ENCODE measurements at regions not wholly inside any gene's neighbourhood (a gene's known extent, or its start where the extent isn't known, plus 50 kb on each side); places are given as distances from the start of the nearest gene placed in this dataset.

DNA sequence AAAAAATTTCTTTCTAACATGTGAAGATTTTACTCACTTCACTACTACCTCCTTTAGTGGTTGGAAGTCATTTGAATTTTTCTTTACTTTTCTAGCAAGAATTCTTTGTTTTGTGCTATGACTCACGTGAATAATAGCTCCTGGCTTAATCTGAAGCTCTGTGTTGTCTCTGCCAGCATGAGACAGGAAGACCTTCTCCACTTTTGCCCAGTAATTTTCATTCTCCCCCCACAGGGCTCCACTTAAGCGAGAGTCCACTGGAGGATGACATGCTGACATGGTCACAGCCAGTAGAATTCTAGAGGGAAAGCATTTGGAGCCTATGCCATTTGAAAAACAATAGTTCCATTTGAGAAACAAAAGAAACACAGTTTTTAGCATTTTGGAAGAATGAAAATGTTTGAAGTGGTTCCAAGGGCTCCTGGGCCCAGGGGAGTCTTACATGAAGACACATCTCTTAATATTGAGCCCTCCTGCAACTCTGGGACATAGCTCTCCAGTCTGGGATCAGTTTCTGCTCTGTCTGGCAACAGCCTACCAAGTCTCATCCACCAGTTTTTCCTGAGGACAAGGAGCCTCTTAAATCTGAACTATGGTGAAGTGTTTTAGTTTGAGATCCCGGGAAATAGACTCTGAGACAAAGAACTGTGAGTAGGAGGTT, 231.4 kb downstream of the PAX1 start:
- Histone ChIP-seq H3K27me3 (ENCODE audit: control insufficient read depth, insufficient read depth, low read length) (no peaks in the 10 kb centered on the region), H3K27ac (no peak overlapping the region), H3K4me2 (ENCODE audit: low read length) (no peak overlapping the region), H3K9ac (no peak overlapping the region), H3K4me1 (no peaks in the 10 kb centered on the region), H2AFZ (no peak overlapping the region), H3K4me3 (ENCODE audit: low read depth, low read length) (no peak overlapping the region), H3K9me3 (ENCODE audit: control insufficient read depth, low read length) (no peaks in the 10 kb centered on the region), H3K36me3 (ENCODE audit: control insufficient read depth, insufficient read depth, low read length) (no peaks in the 10 kb centered on the region), H3K79me2 (no peaks in the 10 kb centered on the region)
- TF ChIP-seq, protein P1, sequence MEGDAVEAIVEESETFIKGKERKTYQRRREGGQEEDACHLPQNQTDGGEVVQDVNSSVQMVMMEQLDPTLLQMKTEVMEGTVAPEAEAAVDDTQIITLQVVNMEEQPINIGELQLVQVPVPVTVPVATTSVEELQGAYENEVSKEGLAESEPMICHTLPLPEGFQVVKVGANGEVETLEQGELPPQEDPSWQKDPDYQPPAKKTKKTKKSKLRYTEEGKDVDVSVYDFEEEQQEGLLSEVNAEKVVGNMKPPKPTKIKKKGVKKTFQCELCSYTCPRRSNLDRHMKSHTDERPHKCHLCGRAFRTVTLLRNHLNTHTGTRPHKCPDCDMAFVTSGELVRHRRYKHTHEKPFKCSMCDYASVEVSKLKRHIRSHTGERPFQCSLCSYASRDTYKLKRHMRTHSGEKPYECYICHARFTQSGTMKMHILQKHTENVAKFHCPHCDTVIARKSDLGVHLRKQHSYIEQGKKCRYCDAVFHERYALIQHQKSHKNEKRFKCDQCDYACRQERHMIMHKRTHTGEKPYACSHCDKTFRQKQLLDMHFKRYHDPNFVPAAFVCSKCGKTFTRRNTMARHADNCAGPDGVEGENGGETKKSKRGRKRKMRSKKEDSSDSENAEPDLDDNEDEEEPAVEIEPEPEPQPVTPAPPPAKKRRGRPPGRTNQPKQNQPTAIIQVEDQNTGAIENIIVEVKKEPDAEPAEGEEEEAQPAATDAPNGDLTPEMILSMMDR (IDR thresholded peaks at IDR 0.05), result no peak

DNA sequence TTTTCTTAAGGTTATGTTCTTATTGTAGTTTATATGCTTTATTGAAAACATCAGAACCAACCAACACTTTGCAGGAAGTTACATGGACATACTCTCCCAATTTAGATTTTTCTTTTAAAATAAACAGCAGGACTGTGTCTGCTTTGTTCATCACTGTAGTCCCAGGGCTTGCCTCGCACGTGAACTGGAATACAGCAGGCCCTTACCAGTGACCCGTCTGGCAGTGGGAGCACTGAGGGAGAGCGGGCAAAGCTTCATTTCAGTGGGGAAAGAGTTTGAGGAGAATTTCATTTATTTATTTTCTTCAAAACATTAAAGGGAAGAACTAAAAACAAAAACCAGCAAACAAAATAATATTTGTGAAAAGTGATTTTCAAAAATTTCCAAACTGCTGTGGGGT, 230.8 kb downstream of the PAX1 start:
- Histone ChIP-seq H2AFZ (no peak overlapping the region), H3K27me3 (ENCODE audit: control insufficient read depth, insufficient read depth, low read length) (no peaks in the 10 kb centered on the region), H3K4me3 (ENCODE audit: low read depth, low read length) (no peak overlapping the region), H3K9me3 (ENCODE audit: control insufficient read depth, low read length) (no peaks in the 10 kb centered on the region), H3K36me3 (ENCODE audit: control insufficient read depth, insufficient read depth, low read length) (no peaks in the 10 kb centered on the region), H3K4me2 (ENCODE audit: low read length) (no peak overlapping the region), H3K79me2 (no peaks in the 10 kb centered on the region), H3K27ac (no peak overlapping the region), H3K4me1 (no peaks in the 10 kb centered on the region), H3K9ac (no peak overlapping the region)
- TF ChIP-seq, protein P1 (IDR thresholded peaks at IDR 0.05), result no peak

DNA sequence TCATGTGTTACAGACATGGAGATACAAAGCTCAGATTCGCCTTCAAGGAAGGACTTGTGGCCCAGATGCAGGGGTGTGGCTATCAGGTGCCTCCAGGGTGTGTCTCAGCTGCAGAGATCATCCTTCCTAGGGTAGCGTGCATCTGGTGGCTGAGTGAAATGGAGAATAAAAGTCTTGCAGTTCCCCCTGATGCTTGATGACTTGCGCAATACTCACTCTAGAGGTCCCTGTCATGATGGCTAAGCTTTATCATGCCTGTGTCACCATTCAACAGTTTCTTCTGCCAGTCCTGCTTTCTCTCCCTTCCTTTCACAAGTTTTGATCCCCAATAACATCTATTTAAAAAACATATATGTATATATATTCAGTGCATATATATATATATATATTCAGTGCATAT, 228.1 kb downstream of the PAX1 start:
- Histone ChIP-seq H2AFZ (no peak overlapping the region), H3K79me2 (no peaks in the 10 kb centered on the region), H3K4me1 (no peaks in the 10 kb centered on the region), H3K36me3 (ENCODE audit: control insufficient read depth, insufficient read depth, low read length) (no peaks in the 10 kb centered on the region), H3K9me3 (ENCODE audit: control insufficient read depth, low read length) (no peaks in the 10 kb centered on the region), H3K27ac (no peak overlapping the region), H3K4me3 (ENCODE audit: low read depth, low read length) (no peak overlapping the region), H3K27me3 (ENCODE audit: control insufficient read depth, insufficient read depth, low read length) (no peaks in the 10 kb centered on the region), H3K4me2 (ENCODE audit: low read length) (no peak overlapping the region), H3K9ac (no peak overlapping the region)
- TF ChIP-seq, protein P1 (IDR thresholded peaks at IDR 0.05), result no peak

DNA sequence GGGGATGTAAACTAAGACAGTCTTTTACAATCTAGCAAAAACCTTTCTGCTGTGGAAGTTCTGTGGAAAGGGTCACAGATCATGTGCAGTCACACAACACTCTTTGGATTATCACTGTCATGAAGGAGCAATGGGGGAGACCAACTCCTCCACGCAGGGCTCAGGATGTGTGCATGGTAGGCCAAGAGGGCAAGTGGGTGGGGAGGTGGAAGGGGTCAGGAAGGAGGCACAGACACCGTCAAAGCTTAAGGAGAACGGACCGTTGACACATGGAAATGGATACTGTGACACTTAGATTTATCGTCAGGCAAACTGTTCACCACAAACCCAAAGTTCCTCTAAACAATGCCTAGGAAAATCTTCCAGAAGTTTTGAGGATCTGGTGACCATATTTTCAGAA, 215.8 kb downstream of the PAX1 start:
- no peak overlapping the region for H2AFZ ChIP-seq
- H3K9ac ChIP-seq, result no peak overlapping the region
- H3K27me3 ChIP-seq (ENCODE audit: control insufficient read depth, insufficient read depth, low read length), result no peaks in the 10 kb centered on the region
- H3K4me1 ChIP-seq, result no peaks in the 10 kb centered on the region
- no peaks in the 10 kb centered on the region for H3K9me3 ChIP-seq (ENCODE audit: control insufficient read depth, low read length)
- H3K36me3 ChIP-seq (ENCODE audit: control insufficient read depth, insufficient read depth, low read length), result no peaks in the 10 kb centered on the region
- no peak overlapping the region for H3K4me3 ChIP-seq (ENCODE audit: low read depth, low read length)
- H3K27ac ChIP-seq, result no peak overlapping the region
- TF ChIP-seq, protein P1 (IDR thresholded peaks at IDR 0.05), result no peak
- H3K4me2 ChIP-seq (ENCODE audit: low read length), result no peak overlapping the region
- no peaks in the 10 kb centered on the region for H3K79me2 ChIP-seq

DNA sequence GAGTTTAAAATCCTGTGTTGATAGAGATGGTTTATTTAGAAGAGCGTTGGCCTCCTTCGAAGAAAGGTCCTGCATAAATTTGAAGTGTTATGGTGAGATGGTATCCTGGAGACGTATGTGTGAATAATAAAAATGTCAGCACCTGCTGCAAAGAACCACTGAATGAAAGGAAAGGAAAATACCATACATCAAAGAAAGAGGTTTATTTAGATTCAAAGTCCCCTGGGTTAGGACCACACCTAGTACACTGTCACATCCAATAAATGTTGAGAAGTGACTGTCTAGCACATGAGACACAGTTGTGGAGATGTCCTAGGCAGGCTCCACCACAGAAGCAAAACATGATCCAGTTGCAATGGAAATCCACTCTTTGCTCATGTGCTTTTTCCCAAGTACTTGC, 214.7 kb downstream of the PAX1 start:
- H3K4me2 ChIP-seq (ENCODE audit: low read length), result no peak overlapping the region
- H3K9ac ChIP-seq, result no peak overlapping the region
- H2AFZ ChIP-seq, result no peak overlapping the region
- no peaks in the 10 kb centered on the region for H3K27me3 ChIP-seq (ENCODE audit: control insufficient read depth, insufficient read depth, low read length)
- H3K4me1 ChIP-seq, result no peaks in the 10 kb centered on the region
- TF ChIP-seq, protein P1 (IDR thresholded peaks at IDR 0.05), result no peak
- H3K4me3 ChIP-seq (ENCODE audit: low read depth, low read length), result no peak overlapping the region
- H3K36me3 ChIP-seq (ENCODE audit: control insufficient read depth, insufficient read depth, low read length), result no peaks in the 10 kb centered on the region
- H3K9me3 ChIP-seq (ENCODE audit: control insufficient read depth, low read length), result no peaks in the 10 kb centered on the region
- H3K27ac ChIP-seq, result no peak overlapping the region
- H3K79me2 ChIP-seq, result no peaks in the 10 kb centered on the region

Measured in parathyroid adenoma (tissue), 2 donors.